ENCODE measurements at regions not wholly inside any gene's neighbourhood (a gene's known extent, or its start where the extent isn't known, plus 50 kb on each side); places are given as distances from the start of the nearest gene placed in this dataset.
A peak's percentile ranks its signal among the peaks of the same experiment; 100 is the strongest.

- no peak for TF ChIP-seq TCF12 (IDR thresholded peaks at IDR 0.05; ENCODE audit: low read depth)
- TF ChIP-seq TAF1 (IDR thresholded peaks at IDR 0.05; ENCODE audit: low read depth): no peak
- TF ChIP-seq MAX (IDR thresholded peaks at IDR 0.05): no peak
- TF ChIP-seq ZBTB7A (IDR thresholded peaks at IDR 0.05; ENCODE audit: low read depth): no peak
- no peak for TF ChIP-seq TEAD4 (IDR thresholded peaks at IDR 0.05)
- no peak for TF ChIP-seq FOXM1 (IDR thresholded peaks at IDR 0.05; ENCODE audit: borderline replicate concordance, low read depth)
- TF ChIP-seq REST (IDR thresholded peaks at IDR 0.05; ENCODE audit: low read depth): no peak
- no peak for TF ChIP-seq NFIC (IDR thresholded peaks at IDR 0.05)
- TF ChIP-seq CREB1 (IDR thresholded peaks at IDR 0.05; ENCODE audit: low read depth): no peak
- TF ChIP-seq USF1 (IDR thresholded peaks at IDR 0.05): no peak
- no peak for TF ChIP-seq YY1 (IDR thresholded peaks at IDR 0.05; ENCODE audit: low read depth)
- TF ChIP-seq EP300 (IDR thresholded peaks at IDR 0.05; ENCODE audit: borderline replicate concordance): no peak
- no peak for TF ChIP-seq EGR1 (IDR thresholded peaks at IDR 0.05)
- TF ChIP-seq CEBPB (IDR thresholded peaks at IDR 0.05): no peak
- TF ChIP-seq RAD21 (IDR thresholded peaks at IDR 0.05; ENCODE audit: low read depth): no peak
Observed at GRCh38 chr15:70602834-70603560, 160.4 kb downstream of the UACA start.

- TF ChIP-seq RAD21 (IDR thresholded peaks at IDR 0.05; ENCODE audit: low read depth): no peak
- TF ChIP-seq YY1 (IDR thresholded peaks at IDR 0.05; ENCODE audit: low read depth): no peak
- TF ChIP-seq MAX (IDR thresholded peaks at IDR 0.05): no peak
- TF ChIP-seq EGR1 (IDR thresholded peaks at IDR 0.05): no peak
Observed at GRCh38 chr15:70602281-70602680, 161.1 kb downstream of the UACA start.

GRCh38 chr15:70597945-70598344, 165.4 kb downstream of the UACA start:
- TF ChIP-seq TAF1 (IDR thresholded peaks at IDR 0.05; ENCODE audit: low read depth): no peak
- no peak for TF ChIP-seq REST (IDR thresholded peaks at IDR 0.05; ENCODE audit: low read depth)
- no peak for TF ChIP-seq USF1 (IDR thresholded peaks at IDR 0.05)
- no peak for TF ChIP-seq NFIC (IDR thresholded peaks at IDR 0.05)
- no peak for TF ChIP-seq ZBTB7A (IDR thresholded peaks at IDR 0.05; ENCODE audit: low read depth)
- no peak for TF ChIP-seq CEBPB (IDR thresholded peaks at IDR 0.05)
- TF ChIP-seq FOXM1 (IDR thresholded peaks at IDR 0.05; ENCODE audit: borderline replicate concordance, low read depth): no peak
- no peak for TF ChIP-seq EGR1 (IDR thresholded peaks at IDR 0.05)
- no peak for TF ChIP-seq CREB1 (IDR thresholded peaks at IDR 0.05; ENCODE audit: low read depth)
- TF ChIP-seq RAD21 (IDR thresholded peaks at IDR 0.05; ENCODE audit: low read depth): no peak
- TF ChIP-seq MAX (IDR thresholded peaks at IDR 0.05): no peak
- no peak for TF ChIP-seq YY1 (IDR thresholded peaks at IDR 0.05; ENCODE audit: low read depth)
- TF ChIP-seq TEAD4 (IDR thresholded peaks at IDR 0.05): no peak
- no peak for TF ChIP-seq EP300 (IDR thresholded peaks at IDR 0.05; ENCODE audit: borderline replicate concordance)

GRCh38 chr15:70597056-70597603, 166.2 kb downstream of the UACA start:
- peak; percentile 43 for TF ChIP-seq NFIC (IDR thresholded peaks at IDR 0.05)
- TF ChIP-seq CEBPB (IDR thresholded peaks at IDR 0.05): no peak
- 0 out of 2 replicates have a peak, but pooled peaks have one; percentile 10 for TF ChIP-seq TEAD4 (IDR thresholded peaks at IDR 0.05)

- TF ChIP-seq ZBTB7A (IDR thresholded peaks at IDR 0.05; ENCODE audit: low read depth) (no peak), TCF12 (IDR thresholded peaks at IDR 0.05; ENCODE audit: low read depth) (no peak), CREB1 (IDR thresholded peaks at IDR 0.05; ENCODE audit: low read depth) (no peak), MAX (IDR thresholded peaks at IDR 0.05) (no peak), YY1 (IDR thresholded peaks at IDR 0.05; ENCODE audit: low read depth) (no peak), EGR1 (IDR thresholded peaks at IDR 0.05) (no peak), TAF1 (IDR thresholded peaks at IDR 0.05; ENCODE audit: low read depth) (no peak), NFIC (IDR thresholded peaks at IDR 0.05) (no peak), FOXM1 (IDR thresholded peaks at IDR 0.05; ENCODE audit: borderline replicate concordance, low read depth) (no peak), EP300 (IDR thresholded peaks at IDR 0.05; ENCODE audit: borderline replicate concordance) (no peak), USF1 (IDR thresholded peaks at IDR 0.05) (no peak), RAD21 (IDR thresholded peaks at IDR 0.05; ENCODE audit: low read depth) (no peak), REST (IDR thresholded peaks at IDR 0.05; ENCODE audit: low read depth) (no peak), TEAD4 (IDR thresholded peaks at IDR 0.05) (no peak), CEBPB (IDR thresholded peaks at IDR 0.05) (no peak)
Observed at GRCh38 chr15:70596354-70597055, 166.9 kb downstream of the UACA start.

Data from Ishikawa (cell line).